ENCODE measurements at regions not wholly inside any gene's neighbourhood (a gene's known extent, or its start where the extent isn't known, plus 50 kb on each side); places are given as distances from the start of the nearest gene placed in this dataset.

DNA sequence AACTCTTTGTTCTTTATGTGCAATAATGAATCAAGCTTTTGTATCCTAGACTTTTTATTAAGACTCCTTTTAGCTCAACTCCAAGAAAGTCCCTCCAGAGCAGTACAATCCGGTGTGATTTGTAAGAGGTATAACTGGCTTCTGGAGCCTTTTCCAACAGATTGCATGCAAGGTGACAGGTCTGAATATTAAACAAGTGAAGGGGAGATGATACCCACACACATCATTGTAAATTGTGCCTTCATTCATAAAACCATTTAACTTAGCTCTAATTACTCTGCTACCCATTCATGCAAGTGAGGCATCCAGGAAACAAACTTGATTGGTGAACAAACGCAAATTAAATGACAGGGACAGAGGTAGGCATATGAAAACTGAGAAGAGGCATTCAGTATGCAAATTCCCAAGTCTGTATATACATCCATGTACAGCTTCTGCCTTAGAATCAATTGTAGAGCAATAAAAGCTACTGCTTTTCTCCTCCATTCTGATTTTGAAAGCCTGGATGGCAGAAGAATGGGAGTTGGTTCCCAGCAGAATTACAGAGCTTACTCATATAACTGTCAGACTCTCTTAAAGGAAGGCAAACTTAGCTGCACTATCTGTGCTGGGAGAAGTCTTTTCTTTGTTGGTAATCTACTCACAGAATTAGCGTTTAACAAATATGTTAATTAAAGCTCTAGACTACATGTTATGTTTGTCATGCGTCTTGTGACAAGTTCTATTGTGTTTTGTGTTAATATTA, 261.0 kb upstream of the CDH6 start:
- no peak for DNase-seq (ENCODE audit: low spot score)

DNA sequence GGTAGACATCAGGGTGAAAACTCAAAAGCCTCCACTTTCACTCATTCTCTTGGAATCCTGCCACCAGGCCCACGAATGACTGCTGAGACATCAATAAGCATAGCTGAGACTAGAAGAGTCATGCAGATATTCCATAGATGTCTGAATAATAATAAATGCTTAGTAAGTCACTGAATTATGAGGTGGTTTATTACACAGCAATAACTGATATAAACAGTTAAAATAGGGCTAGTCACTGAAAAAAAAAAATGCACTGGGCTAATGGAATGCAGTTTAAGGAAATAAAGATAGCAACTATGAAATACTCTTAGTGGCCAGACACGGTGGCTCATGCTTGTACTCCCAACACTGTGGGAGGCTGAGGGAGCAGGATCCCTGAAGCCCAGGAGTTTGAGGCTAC, 262.8 kb upstream of the CDH6 start:
- DNase-seq (ENCODE audit: low spot score): no peak

DNA sequence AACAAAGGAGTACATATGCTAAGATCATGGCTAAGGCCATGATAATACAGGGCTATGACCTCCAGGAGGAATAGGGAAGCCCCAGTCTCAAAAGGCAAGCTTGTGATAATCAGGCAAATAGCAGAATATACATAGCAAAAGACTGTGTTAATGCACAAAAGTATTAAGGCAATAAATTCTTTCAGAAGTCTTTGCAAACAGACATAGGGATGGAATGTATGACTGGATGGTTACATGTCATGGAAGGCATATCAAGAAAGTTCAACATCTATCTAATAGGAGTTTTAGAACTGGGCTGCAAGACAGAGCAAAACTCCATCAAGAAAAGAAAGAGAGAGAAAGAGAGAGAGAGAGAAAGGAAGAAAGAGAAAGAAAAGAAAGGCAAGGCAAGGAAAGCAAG, 264.5 kb upstream of the CDH6 start:
- no peak for DNase-seq (ENCODE audit: low spot score)

DNA sequence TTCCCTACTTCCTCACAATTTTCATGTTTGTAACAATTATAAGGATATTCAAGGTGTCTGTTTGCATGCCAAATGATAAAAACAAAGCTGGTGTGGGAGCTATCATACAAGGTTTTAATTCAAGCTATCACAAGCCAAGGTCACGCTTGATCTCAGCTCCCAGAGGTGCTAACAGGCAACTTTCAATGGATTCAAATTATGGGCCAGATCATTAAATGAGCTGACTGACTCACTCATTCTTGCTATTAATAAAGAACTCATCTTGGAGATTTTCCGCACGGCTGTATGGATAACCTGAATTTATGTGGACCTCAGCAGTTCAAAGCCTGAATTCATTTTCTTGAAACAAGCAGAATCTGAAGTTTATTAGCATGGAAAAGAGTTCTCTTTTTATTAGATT, 267.3 kb upstream of the CDH6 start:
- no peak for DNase-seq (ENCODE audit: low spot score)

GRCh38 chr5:30921388-30921787, 272.1 kb upstream of the CDH6 start:
- DNase-seq (ENCODE audit: low spot score): no peak

- no peak for DNase-seq (ENCODE audit: low spot score)
These were observed 275.3 kb upstream of the CDH6 start for GRCh38 chr5:30918171-30918570.

DNA sequence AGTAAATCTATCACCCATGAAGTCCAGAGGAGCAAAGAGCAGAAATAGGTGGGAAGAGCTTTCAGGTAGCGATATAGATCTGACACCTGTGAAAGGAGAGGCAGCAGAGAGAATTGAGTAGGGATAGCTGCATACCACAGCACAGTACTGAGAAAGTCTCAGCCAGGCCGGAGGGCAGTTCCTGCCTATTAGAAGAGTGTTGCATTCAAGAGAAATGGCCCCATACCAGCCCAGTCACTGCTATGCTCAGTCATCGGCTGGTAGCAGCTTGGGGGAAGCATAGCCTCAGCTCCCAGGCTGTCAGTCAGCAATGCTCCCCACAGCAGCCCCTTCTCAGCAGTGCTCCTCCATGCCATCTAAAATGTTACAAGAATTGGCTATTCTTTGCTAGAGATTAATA, 285.1 kb upstream of the CDH6 start:
- DNase-seq (ENCODE audit: low spot score): no peak

GRCh38 chr5:30900367-30900766, 293.1 kb upstream of the CDH6 start:
- no peak for DNase-seq (ENCODE audit: low spot score)

- no peak for DNase-seq (ENCODE audit: low spot score)
These were observed 298.7 kb upstream of the CDH6 start for GRCh38 chr5:30894811-30895210.

DNA sequence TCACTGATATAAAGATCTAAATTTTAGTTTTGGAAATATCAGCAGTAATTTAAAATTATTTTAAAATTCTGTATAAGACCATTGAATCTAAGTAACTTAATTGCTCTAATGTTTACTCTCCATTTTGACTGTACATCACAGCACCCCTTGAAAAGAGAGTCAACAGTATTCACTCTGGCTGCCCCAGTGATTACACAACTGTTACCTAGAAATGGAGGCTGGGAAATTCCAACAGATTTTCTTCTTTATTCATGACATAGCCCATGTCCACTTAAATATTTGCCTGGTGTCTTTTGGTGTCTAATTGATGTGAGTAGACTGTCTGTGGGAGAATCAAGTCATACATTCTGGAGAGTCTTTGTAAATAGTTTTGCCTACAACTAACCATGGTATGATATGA, 301.8 kb upstream of the CDH6 start:
- no peak for DNase-seq (ENCODE audit: low spot score)

GRCh38 chr5:30890377-30890776, 303.1 kb upstream of the CDH6 start:
- no peak for DNase-seq (ENCODE audit: low spot score)

GRCh38 chr5:30880514-30880913, 313.0 kb upstream of the CDH6 start:
- DNase-seq (ENCODE audit: low spot score): no peak

GRCh38 chr5:30879887-30880286, 313.6 kb upstream of the CDH6 start:
- DNase-seq (ENCODE audit: low spot score): no peak

DNA sequence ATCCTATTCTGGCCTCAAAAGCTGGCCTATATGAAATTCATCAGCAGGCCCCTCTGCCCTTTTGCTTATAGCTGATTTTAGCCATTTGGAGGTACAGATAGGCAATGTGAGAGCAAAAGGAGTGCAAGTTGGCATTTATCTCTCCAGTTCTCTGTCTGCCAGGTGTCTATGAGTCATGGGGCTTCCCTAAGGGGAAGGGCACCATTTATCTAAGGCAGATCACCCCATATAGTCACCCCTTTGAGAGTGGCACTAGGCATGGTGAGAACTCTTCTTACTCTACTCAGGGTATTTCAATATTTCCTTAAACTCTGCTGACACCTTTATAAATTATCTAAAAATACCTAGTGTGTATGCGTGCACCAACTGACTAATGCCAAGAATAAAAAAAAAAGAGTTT, 314.7 kb upstream of the CDH6 start:
- DNase-seq (ENCODE audit: low spot score): no peak

- DNase-seq (ENCODE audit: low spot score): no peak
These were observed 315.2 kb upstream of the CDH6 start for GRCh38 chr5:30878296-30878695.

GRCh38 chr5:30874241-30875034, 319.0 kb upstream of the CDH6 start:
- no peak for DNase-seq (ENCODE audit: low spot score)

DNA sequence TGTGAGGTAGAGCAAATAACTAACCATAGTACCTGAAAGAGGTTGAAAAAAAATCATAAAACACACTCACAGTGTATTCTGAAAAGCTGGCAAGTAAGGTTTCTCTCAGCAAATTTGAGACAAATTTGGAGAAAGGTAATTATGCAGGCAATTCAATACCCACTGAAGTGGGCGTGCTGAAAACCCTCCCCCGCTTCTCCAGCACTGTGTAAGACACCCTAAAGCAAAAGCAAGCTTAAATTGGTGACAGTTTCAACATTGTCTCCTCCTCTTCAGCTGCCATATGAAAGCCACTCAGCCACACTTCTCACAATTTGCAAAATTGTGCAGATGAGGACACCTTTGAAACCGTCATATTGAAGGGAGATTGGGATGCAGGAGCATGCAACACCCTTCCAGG, 322.3 kb upstream of the CDH6 start:
- DNase-seq (ENCODE audit: low spot score): no peak

GRCh38 chr5:30867711-30868110, 325.8 kb upstream of the CDH6 start:
- no peak for DNase-seq (ENCODE audit: low spot score)

- DNase-seq (ENCODE audit: low spot score): no peak
These were observed 327.3 kb upstream of the CDH6 start for GRCh38 chr5:30866142-30866541.

DNA sequence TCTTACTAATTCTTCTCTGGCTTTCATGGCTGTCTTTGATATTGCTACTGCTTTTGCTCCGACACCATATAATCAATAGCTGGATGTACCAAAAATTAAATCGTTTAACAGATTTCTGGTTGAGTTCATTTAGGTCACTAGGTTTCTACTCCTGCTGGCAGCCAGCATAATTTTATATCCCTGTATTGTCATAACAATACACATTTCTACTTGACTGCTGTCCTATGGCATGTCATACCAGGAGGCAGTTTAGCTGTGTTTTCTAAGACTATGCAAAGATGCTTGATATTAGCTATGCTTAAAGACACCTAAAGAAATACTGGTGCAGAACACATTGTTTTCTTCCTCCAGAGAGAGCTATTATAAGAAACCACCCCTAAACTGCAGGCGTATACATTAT, 337.2 kb upstream of the CDH6 start:
- DNase-seq (ENCODE audit: low spot score): no peak

DNA sequence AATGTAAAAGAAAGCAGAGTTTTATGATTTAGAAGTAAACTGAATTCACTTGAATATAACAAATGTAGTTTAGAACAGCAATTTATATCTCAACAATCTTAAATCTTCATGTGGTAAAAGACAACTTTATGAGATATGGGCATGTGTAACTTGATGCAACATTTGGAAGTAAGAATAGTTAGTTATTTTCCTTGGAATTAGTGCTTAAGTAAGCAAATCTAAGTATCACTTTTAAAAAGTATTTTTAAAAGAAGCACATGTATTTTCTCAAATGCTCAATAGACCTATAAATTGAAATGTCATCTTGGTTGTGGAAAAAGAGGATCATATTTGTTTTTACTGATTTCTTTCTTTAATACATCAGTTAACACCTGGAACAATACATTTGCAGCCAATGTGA, 340.3 kb upstream of the CDH6 start:
- no peak for DNase-seq (ENCODE audit: low spot score)

GRCh38 chr5:30850866-30851265, 342.6 kb upstream of the CDH6 start:
- no peak for DNase-seq (ENCODE audit: low spot score)

DNA sequence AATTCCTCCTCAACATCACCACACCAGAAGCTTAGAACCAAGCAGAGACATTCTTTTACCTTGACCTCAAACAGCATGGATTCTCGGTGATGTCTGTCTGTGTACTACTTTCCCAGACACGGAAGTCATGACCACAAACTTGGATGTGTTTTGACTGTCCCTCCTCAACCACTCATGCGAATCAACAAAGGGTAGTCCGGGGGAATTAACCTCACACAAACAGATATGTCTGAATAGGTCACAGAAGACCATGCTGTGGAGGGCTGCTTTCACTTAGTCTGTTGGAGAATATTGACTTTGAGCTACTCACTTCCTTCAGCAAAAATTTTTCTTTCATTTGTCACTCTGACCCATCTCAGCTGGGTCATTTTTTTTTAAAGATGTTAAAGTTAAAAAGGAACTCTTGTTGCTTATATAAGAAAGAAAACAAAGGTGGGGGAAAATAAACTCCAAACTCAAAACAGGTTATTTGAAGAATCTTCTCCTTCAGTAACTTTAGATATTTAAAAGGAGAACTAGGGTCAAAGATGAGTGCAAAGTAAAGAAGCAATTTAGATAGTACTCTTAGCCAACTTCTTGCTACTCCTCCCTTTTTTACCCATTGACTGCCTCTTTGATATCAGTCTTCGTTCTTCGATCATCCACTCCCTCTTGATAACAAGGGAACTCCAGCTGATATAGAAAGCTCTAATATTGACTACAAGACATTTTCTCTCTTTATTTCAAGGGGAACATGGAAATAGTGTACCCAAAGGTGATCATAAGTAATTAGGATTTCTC, 343.4 kb upstream of the CDH6 start:
- DNase-seq (ENCODE audit: low spot score): no peak
